Activated CD4-positive, alpha-beta T cell treated with anti-CD3 and anti-CD28 coated beads, Interleukin-10, Interleukin-2, amounts not matched to agents 100 ng/mL and 50 ng/mL, durations not matched to agents 16 hours and 8 hours (primary cell): ENCODE measurements at regions not wholly inside any gene's neighbourhood (a gene's known extent, or its start where the extent isn't known, plus 50 kb on each side); places are given as distances from the start of the nearest gene placed in this dataset.
"Not testable (repeated sequence)": the region's sequence is repeated elsewhere in the genome, so short reads cannot be mapped to it uniquely, and the experiment has no call there.

Experiments
- DNase-seq: peaks from one replicate; pipeline ENCODE4 v3.0.0-alpha.2; 2020

GRCh38 chr12:66775871-66776270 lies 97.0 kb upstream of the GRIP1 start:
- no peak for DNase-seq

GRCh38 chr12:66776974-66777373 lies 98.1 kb upstream of the GRIP1 start:
- DNase-seq, result peak; percentile 85

GRCh38 chr12:66779466-66779865 lies 100.6 kb upstream of the GRIP1 start:
- DNase-seq, result no peak

GRCh38 chr12:66786531-66787308 lies 107.8 kb upstream of the GRIP1 start:
- no peak for DNase-seq

- no peak for DNase-seq
Observed at GRCh38 chr12:66799551-66799950, 120.7 kb upstream of the GRIP1 start.

- DNase-seq, result no peak
Observed at GRCh38 chr12:66800046-66800445, 121.2 kb upstream of the GRIP1 start.

- no peak for DNase-seq
Observed at GRCh38 chr12:66803930-66804329, 125.1 kb upstream of the GRIP1 start.

GRCh38 chr12:66804563-66804974 lies 125.7 kb upstream of the GRIP1 start:
- DNase-seq, result no peak

- DNase-seq, result no peak
Observed at GRCh38 chr12:66808606-66809005, 129.7 kb upstream of the GRIP1 start.

- no peak for DNase-seq
Observed at GRCh38 chr12:66813137-66813892, 134.4 kb upstream of the GRIP1 start.

GRCh38 chr12:66819587-66819986 lies 140.7 kb upstream of the GRIP1 start:
- no peak for DNase-seq

GRCh38 chr12:66822961-66823360 lies 144.1 kb upstream of the GRIP1 start:
- DNase-seq, result no peak

GRCh38 chr12:66823857-66824570 lies 145.1 kb upstream of the GRIP1 start:
- no peak for DNase-seq

- not testable (repeated sequence) for DNase-seq
Observed at GRCh38 chr12:66825921-66826320, 147.0 kb upstream of the GRIP1 start.

- peak; percentile 8 for DNase-seq
Observed at GRCh38 chr12:66829660-66830325, 150.9 kb upstream of the GRIP1 start.

GRCh38 chr12:66831495-66831894 lies 152.6 kb upstream of the GRIP1 start:
- no peak for DNase-seq

GRCh38 chr12:66832997-66833396 lies 154.1 kb upstream of the GRIP1 start:
- no peak for DNase-seq

- DNase-seq, result no peak
Observed at GRCh38 chr12:66836623-66837310, 157.9 kb upstream of the GRIP1 start.

GRCh38 chr12:66837311-66837627 lies 158.4 kb upstream of the GRIP1 start:
- no peak for DNase-seq

GRCh38 chr12:66838366-66838765 lies 159.5 kb upstream of the GRIP1 start:
- DNase-seq, result no peak

GRCh38 chr12:66848967-66849366 lies 170.1 kb upstream of the GRIP1 start:
- no peak for DNase-seq

- DNase-seq, result no peak
Observed at GRCh38 chr12:66851134-66851533, 172.3 kb upstream of the GRIP1 start.

GRCh38 chr12:66852091-66852490 lies 173.2 kb upstream of the GRIP1 start:
- no peak for DNase-seq
